Loucy (cell line): ENCODE measurements at regions not wholly inside any gene's neighbourhood (a gene's known extent, or its start where the extent isn't known, plus 50 kb on each side); places are given as distances from the start of the nearest gene placed in this dataset.

Experiments
- H2AFZ ChIP-seq: fragments of 200-600 bp; sonication (generic); 2 replicates; pipeline ENCODE4 v1.6.0; 2016; ENCODE audit warnings: antibody characterized with exemption, mild to moderate bottlenecking, low read length, moderate library complexity
- H3F3A ChIP-seq: fragments of 200-600 bp; 2 replicates; pipeline ENCODE4 v1.6.0; 2016; ENCODE audit warnings: antibody characterized with exemption, low read depth, mild to moderate bottlenecking
- H3K27me3 ChIP-seq: fragments of 200-600 bp; sonication (generic); 2 replicates; pipeline ENCODE4 v1.6.1; 2014; ENCODE audit warnings: low read length, mild to moderate bottlenecking; ENCODE audit not compliant: insufficient read depth, poor library complexity, severe bottlenecking
- H3K36me3 ChIP-seq: fragments of 200-600 bp; sonication (generic); 2 replicates; pipeline ENCODE4 v1.6.1; 2016; ENCODE audit warnings: low read length; ENCODE audit not compliant: insufficient read depth
- H3K4me1 ChIP-seq: fragments of 200-600 bp; sonication (generic); 2 replicates; pipeline ENCODE4 v1.5.1; 2014; ENCODE audit warnings: low read length, mild to moderate bottlenecking; ENCODE audit not compliant: insufficient read depth, poor library complexity, severe bottlenecking
- H3K4me2 ChIP-seq: fragments of 200-600 bp; sonication (generic); 2 replicates; pipeline ENCODE4 v1.6.0; 2014; ENCODE audit warnings: antibody characterized with exemption, low read length, low read depth, mild to moderate bottlenecking; ENCODE audit not compliant: poor library complexity, severe bottlenecking
- H3K4me3 ChIP-seq: fragments of 200-600 bp; sonication (generic); 2 replicates; pipeline ENCODE4 v1.5.1; 2014; ENCODE audit warnings: low read length, mild to moderate bottlenecking, mixed read lengths; ENCODE audit not compliant: poor library complexity, severe bottlenecking
- H3K79me2 ChIP-seq: fragments of 200-600 bp; sonication (generic); 2 replicates; pipeline ENCODE4 v1.6.1; 2014; ENCODE audit warnings: low read length; ENCODE audit not compliant: insufficient read depth
- H3K9ac ChIP-seq: fragments of 200-600 bp; sonication (generic); 2 replicates; pipeline ENCODE4 v1.6.0; 2014; ENCODE audit warnings: mild to moderate bottlenecking, low read depth, low read length, moderate library complexity; ENCODE audit not compliant: poor library complexity, severe bottlenecking
- H3K9me2 ChIP-seq: fragments of 200-600 bp; sonication (generic); replicated peaks from 2 replicates; pipeline ENCODE4 v1.6.1; 2016; ENCODE audit warnings: low read depth, low read length, mixed read lengths
- H3K9me3 ChIP-seq: fragments of 200-600 bp; sonication (generic); 2 replicates; pipeline ENCODE4 v1.6.1; 2014; ENCODE audit warnings: mild to moderate bottlenecking, antibody characterized with exemption, low read length, low read depth; ENCODE audit not compliant: insufficient read depth
- H4K20me1 ChIP-seq: fragments of 200-600 bp; sonication (generic); 2 replicates; pipeline ENCODE4 v1.6.0; 2014; ENCODE audit warnings: antibody characterized with exemption, low read length, mild to moderate bottlenecking; ENCODE audit not compliant: insufficient read depth, poor library complexity, severe bottlenecking
- CTCF ChIP-seq: fragments of 200-600 bp; sonication (generic); conservative IDR thresholded peaks from 2 replicates; pipeline ENCODE4 v1.5.1; 2014; ENCODE audit warnings: mild to moderate bottlenecking, antibody characterized with exemption, low read length
- EZH2phosphoT487 ChIP-seq: fragments of 200-600 bp; IDR thresholded peaks from 2 replicates; pipeline ENCODE4 v1.6.1; 2018; ENCODE audit warnings: antibody characterized with exemption, mild to moderate bottlenecking, moderate library complexity, borderline replicate concordance

GRCh38 chr12:24089510-24089890 lies 140.0 kb upstream of the SOX5 start:
- H3K9me3 ChIP-seq, result no peaks in the 10 kb centered on the region
- no peak for TF ChIP-seq EZH2phosphoT487
- TF ChIP-seq CTCF, result no peak
- H3F3A ChIP-seq, result no peaks in the 10 kb centered on the region
- H3K79me2 ChIP-seq, result no peaks in the 10 kb centered on the region
- no peak overlapping the region for H3K4me3 ChIP-seq
- H3K9ac ChIP-seq, result no peak overlapping the region
- no peaks in the 10 kb centered on the region for H4K20me1 ChIP-seq
- no peaks in the 10 kb centered on the region for H3K36me3 ChIP-seq
- H2AFZ ChIP-seq, result no peak overlapping the region
- no peak overlapping the region for H3K4me2 ChIP-seq
- peaks cover 3% of the 10 kb centered on the region for H3K4me1 ChIP-seq
- H3K9me2 ChIP-seq, result no peaks in the 10 kb centered on the region
- H3K27me3 ChIP-seq, result no peaks in the 10 kb centered on the region

GRCh38 chr12:24088751-24089509 lies 139.5 kb upstream of the SOX5 start:
- TF ChIP-seq CTCF (no peak), EZH2phosphoT487 (no peak)
- Histone ChIP-seq H3K9me3 (no peaks in the 10 kb centered on the region), H3K4me1 (peaks cover 5% of the 10 kb centered on the region), H3K36me3 (no peaks in the 10 kb centered on the region), H3K79me2 (no peaks in the 10 kb centered on the region), H3K9ac (no peak overlapping the region), H4K20me1 (no peaks in the 10 kb centered on the region), H3K9me2 (no peaks in the 10 kb centered on the region), H3K4me2 (no peak overlapping the region), H3K4me3 (no peak overlapping the region), H3F3A (no peaks in the 10 kb centered on the region), H3K27me3 (no peaks in the 10 kb centered on the region), H2AFZ (no peak overlapping the region)

GRCh38 chr12:24087294-24087693 lies 137.8 kb upstream of the SOX5 start:
- Histone ChIP-seq H3F3A (no peaks in the 10 kb centered on the region), H2AFZ (no peak overlapping the region), H3K27me3 (no peaks in the 10 kb centered on the region), H3K4me1 (peaks cover 8% of the 10 kb centered on the region), H3K4me3 (no peak overlapping the region), H3K9ac (no peak overlapping the region), H3K79me2 (no peaks in the 10 kb centered on the region), H3K4me2 (no peak overlapping the region), H3K9me3 (no peaks in the 10 kb centered on the region), H3K9me2 (no peaks in the 10 kb centered on the region), H3K36me3 (no peaks in the 10 kb centered on the region), H4K20me1 (no peaks in the 10 kb centered on the region)
- TF ChIP-seq EZH2phosphoT487 (no peak), CTCF (no peak)
